RWPE1 (cell line): ENCODE measurements at regions not wholly inside any gene's neighbourhood (a gene's known extent, or its start where the extent isn't known, plus 50 kb on each side); places are given as distances from the start of the nearest gene placed in this dataset.
A peak's percentile ranks its signal among the peaks of the same experiment; 100 is the strongest.

Experiments
- CTCF ChIA-PET: fragments of 350-600 bp; sonication (Branson Sonifier 250); formaldehyde crosslinking; extraction: SDS; loops from one replicate; lab custom pipeline; 2021; lab: Yijun Ruan, JAX
- POLR2A ChIA-PET: fragments of 400-600 bp; formaldehyde crosslinking; extraction: SDS; loops from one replicate; lab custom pipeline; 2020; ENCODE audit warnings: antibody characterized with exemption; ENCODE audit not compliant: low non-redundant PET; lab: Yijun Ruan, JAX
- DNase-seq: peaks from one replicate; pipeline ENCODE4 v3.0.0; 2012; ENCODE audit warnings: low spot score
- H3K27ac ChIP-seq: fragments of 450-650 bp; 2 replicates; pipeline ENCODE4 v1.5.1; 2017
- CTCF ChIP-seq: fragments of 450-650 bp; conservative IDR thresholded peaks from 2 replicates; pipeline ENCODE4 v1.5.1; 2017; ENCODE audit warnings: low read depth, mild to moderate bottlenecking

- CTCF ChIA-PET, result no interaction called here
- DNase-seq, result no peak
- TF ChIP-seq CTCF, result no peak
- POLR2A ChIA-PET, result no interaction called here
- no peak overlapping the region for H3K27ac ChIP-seq
Measured at GRCh38 chr5:44645502-44645901, 163.2 kb upstream of the MRPS30 start.

GRCh38 chr5:44644628-44645027, 164.1 kb upstream of the MRPS30 start:
- H3K27ac ChIP-seq, result no peak overlapping the region
- DNase-seq, result no peak
- TF ChIP-seq CTCF, result no peak
- CTCF ChIA-PET, result no interaction called here
- POLR2A ChIA-PET, result no interaction called here

- DNase-seq, result no peak
- POLR2A ChIA-PET, result no interaction called here
- no peak for TF ChIP-seq CTCF
- CTCF ChIA-PET, result no interaction called here
- no peak overlapping the region for H3K27ac ChIP-seq
Measured at GRCh38 chr5:44641820-44642219, 166.9 kb upstream of the MRPS30 start.

GRCh38 chr5:44640945-44641456, 167.7 kb upstream of the MRPS30 start:
- H3K27ac ChIP-seq, result no peak overlapping the region
- ChIA-PET CTCF (interaction anchor here (0.6 kb wide), 1 partner anchor 21 kb away, joined by 4 read pairs; no protein-coding TSS in a partner anchor), POLR2A (no interaction called here)
- no peak for DNase-seq
- no peak for TF ChIP-seq CTCF

GRCh38 chr5:44637916-44638869, 170.6 kb upstream of the MRPS30 start:
- POLR2A ChIA-PET, result no interaction called here
- peak; percentile 10 for DNase-seq
- TF ChIP-seq CTCF, result no peak
- H3K27ac ChIP-seq, result no peak overlapping the region
- CTCF ChIA-PET, result interaction anchor here (0.9 kb wide), 1 partner anchor 11 kb away, joined by 3 read pairs; no protein-coding TSS in a partner anchor

GRCh38 chr5:44632344-44632743, 176.4 kb upstream of the MRPS30 start:
- ChIA-PET CTCF (no interaction called here), POLR2A (no interaction called here)

More at GRCh38 chr5:44632344-44632743, 176.4 kb upstream of the MRPS30 start:
- no peak for DNase-seq
- TF ChIP-seq CTCF, result no peak
- no peak overlapping the region for H3K27ac ChIP-seq
